MM.1S (cell line): ENCODE measurements at regions not wholly inside any gene's neighbourhood (a gene's known extent, or its start where the extent isn't known, plus 50 kb on each side); places are given as distances from the start of the nearest gene placed in this dataset.

Source experiments
- DNase-seq: peaks from one replicate; pipeline ENCODE4 v3.0.0-alpha.2; 2015
- H2AFZ ChIP-seq: fragments of 300-600 bp; sonication (generic); 2 replicates; pipeline ENCODE4 v1.6.0; 2016; ENCODE audit warnings: antibody characterized with exemption, low read length
- H3F3A ChIP-seq: fragments of 300-600 bp; sonication (generic); 2 replicates; pipeline ENCODE4 v1.6.1; 2016; ENCODE audit warnings: mild to moderate bottlenecking, antibody characterized with exemption, low read length, moderate library complexity, mixed read lengths; ENCODE audit not compliant: insufficient read depth
- H3K27ac ChIP-seq: fragments of 300-600 bp; sonication (generic); 2 replicates; pipeline ENCODE4 v1.5.1; 2016; ENCODE audit warnings: mild to moderate bottlenecking, low read length
- H3K27me3 ChIP-seq: fragments of 300-600 bp; sonication (generic); replicated peaks from 2 replicates; pipeline ENCODE4 v1.6.0; 2016; ENCODE audit warnings: low read length; ENCODE audit not compliant: insufficient read depth
- H3K36me3 ChIP-seq: fragments of 300-600 bp; sonication (generic); replicated peaks from 2 replicates; pipeline ENCODE4 v1.6.1; 2016; ENCODE audit warnings: mild to moderate bottlenecking, low read length, mixed read lengths; ENCODE audit not compliant: insufficient read depth
- H3K4me1 ChIP-seq: fragments of 300-600 bp; sonication (generic); 2 replicates; pipeline ENCODE4 v1.6.1; 2016; ENCODE audit warnings: low read length, mixed read lengths
- H3K4me2 ChIP-seq: fragments of 300-600 bp; sonication (generic); 2 replicates; pipeline ENCODE4 v1.6.0; 2016; ENCODE audit warnings: low read depth, low read length
- H3K4me3 ChIP-seq: fragments of 300-600 bp; sonication (generic); 2 replicates; pipeline ENCODE4 v1.5.1; 2016; ENCODE audit warnings: low read length, mixed read lengths
- H3K79me2 ChIP-seq: fragments of 300-600 bp; sonication (generic); 2 replicates; pipeline ENCODE4 v1.6.1; 2016; ENCODE audit warnings: mixed run types, low read length, mixed read lengths
- H3K9ac ChIP-seq: fragments of 300-600 bp; sonication (generic); 2 replicates; pipeline ENCODE4 v1.6.1; 2016; ENCODE audit warnings: low read length, mixed read lengths
- H3K9me2 ChIP-seq: fragments of 300-600 bp; sonication (generic); replicated peaks from 2 replicates; pipeline ENCODE4 v1.6.1; 2016; ENCODE audit warnings: mild to moderate bottlenecking, low read length, mixed read lengths; ENCODE audit not compliant: insufficient read depth
- H3K9me3 ChIP-seq: fragments of 300-600 bp; sonication (generic); replicated peaks from 2 replicates; pipeline ENCODE4 v1.6.1; 2016; ENCODE audit warnings: mild to moderate bottlenecking, low read length, mixed read lengths; ENCODE audit not compliant: insufficient read depth
- H4K20me1 ChIP-seq: fragments of 300-600 bp; sonication (generic); 2 replicates; pipeline ENCODE4 v1.6.1; 2016; ENCODE audit warnings: mild to moderate bottlenecking, low read length, moderate library complexity, mixed read lengths; ENCODE audit not compliant: insufficient read depth
- CTCF ChIP-seq: fragments of 300-600 bp; sonication (generic); IDR thresholded peaks from 2 replicates; pipeline ENCODE4 v1.5.1; 2016; ENCODE audit warnings: antibody characterized with exemption, low read length, mixed read lengths
- EZH2 ChIP-seq: fragments of 300-600 bp; sonication (generic); optimal IDR thresholded peaks from 2 replicates; pipeline ENCODE3; 2017; ENCODE audit warnings: low read depth, mild to moderate bottlenecking, antibody characterized with exemption, low read length, mixed read lengths
- EZH2phosphoT487 ChIP-seq: fragments of 300-600 bp; sonication (generic); IDR thresholded peaks from 2 replicates; pipeline ENCODE4 v1.6.1; 2018; ENCODE audit warnings: antibody characterized with exemption, low read length

- Histone ChIP-seq H3K9ac (no peak overlapping the region), H3K4me2 (no peak overlapping the region), H4K20me1 (no peaks in the 10 kb centered on the region), H2AFZ (no peak overlapping the region), H3K79me2 (no peaks in the 10 kb centered on the region), H3F3A (peaks cover 12% of the 10 kb centered on the region), H3K4me1 (peaks cover 31% of the 10 kb centered on the region), H3K36me3 (no peaks in the 10 kb centered on the region), H3K4me3 (no peak overlapping the region), H3K27ac (no peak overlapping the region), H3K9me2 (no peaks in the 10 kb centered on the region), H3K9me3 (no peaks in the 10 kb centered on the region), H3K27me3 (no peaks in the 10 kb centered on the region)
- DNase-seq: no peak
- TF ChIP-seq EZH2phosphoT487 (no peak), CTCF (no peak), EZH2 (no peak)
These were observed 301.2 kb upstream of the PPARGC1A start for GRCh38 chr4:24190761-24191695.

GRCh38 chr4:24188459-24188858 is 298.6 kb upstream of the PPARGC1A start:
- H3K79me2 ChIP-seq: no peaks in the 10 kb centered on the region
- DNase-seq: peak; percentile 78
- H3K27ac ChIP-seq: peak overlapping the region; percentile 75
- H2AFZ ChIP-seq: no peak overlapping the region
- H3K4me1 ChIP-seq: peaks cover 37% of the 10 kb centered on the region
- no peaks in the 10 kb centered on the region for H3K27me3 ChIP-seq
- H3K9me3 ChIP-seq: no peaks in the 10 kb centered on the region
- peak overlapping the region; percentile 5; the same call in 1 of the 2 replicates for H3K4me3 ChIP-seq
- H3K4me2 ChIP-seq: peak overlapping the region; percentile 46; the same call in 1 of the 2 replicates
- H3K36me3 ChIP-seq: no peaks in the 10 kb centered on the region; the same call in 1 of the 2 replicates
- no peaks in the 10 kb centered on the region for H3K9me2 ChIP-seq
- TF ChIP-seq CTCF: no peak
- TF ChIP-seq EZH2: no peak
- TF ChIP-seq EZH2phosphoT487: no peak
- H3K9ac ChIP-seq: no peak overlapping the region
- H4K20me1 ChIP-seq: no peaks in the 10 kb centered on the region
- peaks cover 12% of the 10 kb centered on the region for H3F3A ChIP-seq

- Histone ChIP-seq H3K79me2 (no peaks in the 10 kb centered on the region), H2AFZ (no peak overlapping the region), H4K20me1 (no peaks in the 10 kb centered on the region), H3K9me3 (no peaks in the 10 kb centered on the region), H3F3A (peaks cover 12% of the 10 kb centered on the region), H3K4me1 (peaks cover 37% of the 10 kb centered on the region), H3K9me2 (no peaks in the 10 kb centered on the region), H3K27ac (no peak overlapping the region), H3K27me3 (no peaks in the 10 kb centered on the region), H3K4me2 (no peak overlapping the region), H3K36me3 (no peaks in the 10 kb centered on the region; the same call in 1 of the 2 replicates), H3K4me3 (no peak overlapping the region), H3K9ac (no peak overlapping the region)
- TF ChIP-seq CTCF (no peak), EZH2phosphoT487 (no peak), EZH2 (no peak)
- no peak for DNase-seq
These were observed 296.6 kb upstream of the PPARGC1A start for GRCh38 chr4:24186466-24186865.
